Esophagus (tissue), 2 donors: ENCODE measurements at regions not wholly inside any gene's neighbourhood (a gene's known extent, or its start where the extent isn't known, plus 50 kb on each side); places are given as distances from the start of the nearest gene placed in this dataset.
"Not testable (repeated sequence)": the region's sequence is repeated elsewhere in the genome, so short reads cannot be mapped to it uniquely, and the experiment has no call there.

Experiments
- H3K27ac ChIP-seq, 2 donors: one replicate each; pipeline ENCODE4 v1.5.1; 2013; ENCODE audit warnings: low read depth in 2 of 2, mild to moderate bottlenecking in 2 of 2, inconsistent platforms in 1 of 2, low read length in 1 of 2, moderate library complexity in 1 of 2
- H3K27me3 ChIP-seq, 2 donors: one replicate each; pipeline ENCODE4 v1.6.1; 2013; ENCODE audit warnings: low read length in 2 of 2, control low read depth in 1 of 2, mild to moderate bottlenecking in 1 of 2; ENCODE audit not compliant: insufficient read depth in 2 of 2, control insufficient read depth in 1 of 2
- H3K36me3 ChIP-seq, 2 donors: one replicate each; pipeline ENCODE4 v1.6.1; 2013; ENCODE audit warnings: low read length in 1 of 2; ENCODE audit not compliant: control insufficient read depth in 2 of 2, insufficient read depth in 2 of 2
- H3K4me1 ChIP-seq, 2 donors: one replicate each; pipeline ENCODE4 v1.6.1; 2013; ENCODE audit warnings: low read length in 1 of 2; ENCODE audit not compliant: control insufficient read depth in 2 of 2, insufficient read depth in 2 of 2
- H3K4me3 ChIP-seq, 2 donors: one replicate each; pipeline ENCODE4 v1.5.1; 2013; ENCODE audit warnings: low read length in 2 of 2, mild to moderate bottlenecking in 2 of 2, low read depth in 1 of 2, moderate library complexity in 1 of 2
- H3K9me3 ChIP-seq, 2 donors: one replicate each; pipeline ENCODE4 v1.6.1; 2013; ENCODE audit warnings: mild to moderate bottlenecking in 2 of 2, low read depth in 1 of 2, low read length in 1 of 2, moderate library complexity in 1 of 2; ENCODE audit not compliant: control insufficient read depth in 2 of 2, insufficient read depth in 1 of 2
- WGBS, 2 donors: extraction: QIAGEN DNeasy Blood & Tissue Kit; methylation state at CpG; one replicate each; pipeline ENCODE4 v1.1.7; 2013; 5-methylcytosine and 5-hydroxymethylcytosine counted together
- donor health status: healthy with polysubstance abuse.
- donor health status: Bipolar disorder and iron deficiency.

DNA sequence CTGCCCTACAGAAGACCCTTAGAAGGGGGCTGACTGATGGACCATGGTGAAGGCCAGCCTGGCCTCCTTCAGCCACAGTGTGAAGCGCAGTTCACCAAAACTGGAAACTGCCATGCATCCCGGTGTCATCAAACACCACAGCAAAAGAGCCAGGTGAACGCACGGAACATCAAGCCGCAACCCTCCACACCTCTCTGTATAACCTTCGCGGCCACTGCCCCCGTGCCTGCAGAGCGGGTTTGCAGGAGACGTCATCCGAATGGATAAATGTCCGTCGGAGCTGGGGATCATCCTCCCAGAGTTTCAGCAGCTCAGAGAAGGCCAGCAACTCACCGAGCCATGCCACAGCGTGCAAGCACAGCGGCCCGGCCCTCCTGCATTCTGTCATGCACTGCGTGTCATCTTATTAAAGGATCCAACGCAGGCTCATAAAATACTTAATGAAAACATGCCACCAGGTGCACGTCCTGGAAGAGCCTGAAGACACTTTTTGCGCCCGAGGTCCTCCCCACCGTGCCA lies 309.9 kb downstream of the BRD1 start:
- no peak overlapping the region for H3K4me3 ChIP-seq
- no peaks in the 10 kb centered on the region for H3K4me1 ChIP-seq
- no peaks in the 10 kb centered on the region for H3K36me3 ChIP-seq
- no peaks in the 10 kb centered on the region for H3K9me3 ChIP-seq
- no peak overlapping the region for H3K27ac ChIP-seq
- 80 to 86% methylated on average over 23 of the region's 23 CpGs for WGBS, 2 donors
- H3K27me3 ChIP-seq: no peaks in the 10 kb centered on the region

DNA sequence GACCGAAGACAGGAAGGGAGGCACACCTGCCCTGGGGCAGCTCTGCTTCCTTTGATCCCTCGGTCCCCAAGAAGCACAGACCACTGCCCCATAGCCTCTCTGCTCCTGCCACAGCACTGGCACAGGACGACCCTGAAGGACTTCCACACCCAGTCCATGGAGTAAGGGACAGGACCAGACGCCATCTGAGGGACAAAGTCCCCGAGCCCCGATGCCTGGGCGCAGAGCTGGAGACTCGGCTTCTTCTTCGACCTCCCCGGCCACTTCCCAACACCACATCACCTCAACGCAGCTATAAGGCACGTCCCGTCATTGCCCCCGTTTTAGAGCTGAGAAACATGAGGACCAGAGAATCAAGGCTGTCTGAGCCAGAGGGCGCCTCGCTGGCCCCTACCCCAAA lies 310.5 kb downstream of the BRD1 start:
- H3K9me3 ChIP-seq: no peaks in the 10 kb centered on the region
- H3K4me3 ChIP-seq: no peak overlapping the region
- no peaks in the 10 kb centered on the region for H3K4me1 ChIP-seq
- WGBS, 2 donors: 88 to 91% methylated on average over 16 of the region's 16 CpGs
- H3K27ac ChIP-seq: no peak overlapping the region
- no peaks in the 10 kb centered on the region for H3K27me3 ChIP-seq
- H3K36me3 ChIP-seq: no peaks in the 10 kb centered on the region

DNA sequence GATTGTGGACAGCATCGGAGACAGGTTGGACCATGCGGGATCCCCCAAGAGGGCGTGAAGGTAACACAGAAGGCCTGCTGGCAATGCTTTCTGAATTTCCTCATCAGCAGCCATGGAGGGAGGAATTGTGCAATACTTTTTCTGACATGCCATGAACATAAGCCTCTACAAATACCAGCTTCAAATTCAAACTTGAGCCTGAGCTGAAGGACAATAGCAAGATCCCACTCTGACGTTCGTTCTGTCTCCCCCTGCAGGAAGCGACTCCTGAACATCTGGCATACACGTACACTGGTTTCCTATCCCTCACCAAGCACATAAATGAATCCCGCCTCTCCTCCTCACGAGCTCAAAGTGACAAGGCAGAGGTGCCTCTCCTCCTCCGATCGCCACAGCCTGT lies 312.2 kb downstream of the BRD1 start:
- no peaks in the 10 kb centered on the region for H3K27me3 ChIP-seq
- H3K36me3 ChIP-seq: no peaks in the 10 kb centered on the region
- no peak overlapping the region for H3K4me3 ChIP-seq
- no peaks in the 10 kb centered on the region for H3K9me3 ChIP-seq
- no peaks in the 10 kb centered on the region for H3K4me1 ChIP-seq
- WGBS, 2 donors: 59 to 63% methylated on average over 11 of the region's 11 CpGs
- H3K27ac ChIP-seq: no peak overlapping the region

DNA sequence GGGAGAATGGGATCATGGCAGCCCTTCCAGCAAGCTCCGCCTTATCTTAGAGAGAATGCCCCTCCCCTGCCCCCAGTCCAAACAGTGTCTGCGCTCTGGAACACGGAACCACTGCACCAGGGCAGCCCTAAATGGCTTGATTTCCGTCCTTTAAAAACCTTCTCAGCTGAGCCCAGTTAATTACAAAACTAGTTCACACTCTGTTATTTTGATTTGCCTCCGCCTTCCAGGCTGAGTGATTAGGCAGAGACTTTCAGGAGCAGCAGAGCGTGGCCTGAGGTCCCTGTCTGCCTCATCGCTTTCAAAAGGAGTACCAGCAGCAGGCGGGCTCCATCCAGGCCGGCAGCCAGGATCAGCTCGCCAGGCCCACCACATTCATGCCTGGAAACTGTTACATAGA lies 313.0 kb downstream of the BRD1 start:
- Histone ChIP-seq H3K27ac (no peak overlapping the region), H3K36me3 (no peaks in the 10 kb centered on the region), H3K4me1 (no peaks in the 10 kb centered on the region), H3K27me3 (no peaks in the 10 kb centered on the region), H3K4me3 (no peak overlapping the region), H3K9me3 (no peaks in the 10 kb centered on the region)
- WGBS, 2 donors: 49 to 61% methylated on average over 10 of the region's 10 CpGs

DNA sequence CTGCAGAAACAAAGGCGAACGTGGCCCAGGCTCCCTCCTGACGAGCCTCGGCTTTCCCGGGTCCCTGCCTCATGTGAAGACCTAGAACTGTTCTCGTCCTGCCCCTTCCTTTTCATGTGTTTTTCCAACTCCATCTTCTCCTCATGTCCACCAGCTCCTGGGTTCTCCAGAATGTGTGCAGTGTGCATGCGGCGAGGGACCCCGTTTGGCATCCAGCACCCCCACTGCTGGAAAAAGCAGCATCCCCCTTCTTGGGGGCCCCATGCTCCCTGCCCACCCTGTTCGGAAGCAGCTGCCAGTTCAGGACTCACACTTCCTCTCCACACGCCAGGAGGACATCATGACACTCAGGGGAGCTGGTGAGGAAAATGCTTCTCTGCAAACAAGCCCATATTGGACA lies 313.5 kb downstream of the BRD1 start:
- Histone ChIP-seq H3K36me3 (no peaks in the 10 kb centered on the region), H3K4me1 (no peaks in the 10 kb centered on the region), H3K9me3 (no peaks in the 10 kb centered on the region), H3K27ac (no peak overlapping the region), H3K27me3 (no peaks in the 10 kb centered on the region), H3K4me3 (no peak overlapping the region)
- 80 to 84% methylated on average over 11 of the region's 11 CpGs for WGBS, 2 donors

DNA sequence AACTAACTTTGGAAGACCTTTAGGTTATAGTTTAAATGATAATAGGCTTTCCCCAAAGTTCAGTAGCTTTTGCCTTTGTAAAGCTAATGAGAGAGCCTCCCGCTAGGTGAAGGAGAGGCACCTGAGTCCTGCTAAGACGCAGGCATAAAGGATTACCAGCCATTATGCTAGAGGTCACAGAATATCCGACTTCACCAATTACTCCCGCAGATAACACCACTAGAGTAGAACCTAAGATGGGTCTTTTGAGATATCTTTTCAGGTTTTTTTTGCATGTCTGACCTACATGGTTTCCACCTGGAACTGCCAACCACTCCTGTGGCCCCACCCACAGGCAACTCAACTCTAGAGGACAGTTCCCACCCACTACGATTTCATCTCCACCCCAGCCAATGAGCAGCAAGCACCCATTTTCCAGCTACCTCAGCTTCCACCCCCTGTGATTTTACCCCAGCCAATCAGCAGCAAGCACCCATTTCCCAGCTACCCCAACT lies 314.3 kb downstream of the BRD1 start:
- no peaks in the 10 kb centered on the region for H3K4me1 ChIP-seq
- H3K9me3 ChIP-seq: no peaks in the 10 kb centered on the region
- WGBS, 2 donors: 80 to 81% methylated on average over 5 of the region's 5 CpGs
- H3K27ac ChIP-seq: no peak overlapping the region
- no peak overlapping the region for H3K4me3 ChIP-seq
- no peaks in the 10 kb centered on the region for H3K27me3 ChIP-seq
- no peaks in the 10 kb centered on the region for H3K36me3 ChIP-seq

DNA sequence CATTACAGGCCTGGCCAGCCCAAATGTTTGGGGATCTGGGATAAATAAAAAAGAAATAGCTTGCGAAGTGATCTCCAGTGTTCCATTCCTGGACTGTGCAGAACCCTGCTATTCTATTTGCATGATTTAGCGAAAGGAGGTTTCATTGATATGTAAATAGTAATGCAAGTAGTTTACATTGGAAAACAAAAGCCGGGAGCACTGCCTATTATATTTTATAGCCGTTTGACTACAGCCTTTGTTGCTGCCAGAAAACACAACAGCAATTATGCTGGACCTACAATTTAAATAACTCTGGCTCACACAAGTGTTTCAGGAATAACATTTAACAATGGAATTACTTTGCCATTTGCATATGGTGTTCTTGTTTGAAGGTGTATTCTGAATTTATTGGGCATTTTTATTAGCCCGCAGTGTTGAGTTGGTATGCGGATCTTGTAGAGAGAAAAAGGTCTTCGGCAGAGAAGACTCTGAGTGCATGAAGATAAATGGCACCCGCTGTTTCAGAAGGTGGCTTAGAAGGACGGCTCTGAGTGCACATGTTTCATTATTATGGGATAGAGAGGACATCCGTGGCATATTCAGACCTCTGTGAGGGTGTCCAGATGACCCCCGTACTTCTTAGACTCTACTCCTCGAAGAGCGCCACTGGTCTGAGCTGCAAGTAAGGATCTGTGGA lies 315.0 kb downstream of the BRD1 start:
- H3K4me3 ChIP-seq: no peak overlapping the region

DNA sequence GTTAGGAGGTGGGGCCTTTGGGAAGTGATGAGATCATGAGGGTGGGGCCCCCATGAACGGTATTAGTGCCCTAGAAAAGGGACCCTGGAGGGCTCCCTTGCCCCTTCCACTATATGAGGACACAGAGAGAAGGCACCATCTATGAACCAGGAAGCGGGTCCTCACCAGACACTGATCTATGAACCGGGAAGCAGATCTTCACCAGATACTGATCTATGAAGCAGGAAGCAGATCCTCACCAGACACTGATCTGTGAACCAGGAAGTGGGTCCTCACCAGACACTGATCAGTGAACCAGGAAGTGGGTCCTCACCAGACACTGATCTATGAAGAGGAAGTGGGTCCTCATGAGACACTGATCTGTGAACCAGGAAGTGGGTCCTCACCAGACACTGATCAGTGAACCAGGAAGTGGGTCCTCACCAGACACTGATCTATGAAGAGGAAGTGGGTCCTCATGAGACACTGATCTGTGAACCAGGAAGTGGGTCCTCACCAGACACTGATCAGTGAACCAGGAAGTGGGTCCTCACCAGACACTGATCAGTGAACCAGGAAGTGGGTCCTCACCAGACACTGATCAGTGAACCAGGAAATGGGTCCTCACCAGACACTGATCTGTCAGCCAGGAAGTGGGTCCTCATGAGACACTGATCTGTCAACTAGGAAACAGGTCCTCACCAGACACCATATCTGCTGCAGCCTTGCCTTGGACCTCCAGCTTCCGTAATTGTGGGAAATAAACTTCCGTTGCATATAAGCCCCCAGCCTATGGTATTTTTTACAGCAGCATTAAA lies 316.1 kb downstream of the BRD1 start:
- not testable (repeated sequence) for H3K4me1 ChIP-seq, H3K9me3 ChIP-seq, H3K27ac ChIP-seq, H3K27me3 ChIP-seq, H3K4me3 ChIP-seq, H3K36me3 ChIP-seq
- whole genome bisulfite sequencing, 2 donors: 89 to 90% methylated on average over 5 of the region's 5 CpGs

More for the DNA sequence above, 315.0 kb downstream of the BRD1 start:
- Histone ChIP-seq H3K27me3 (no peaks in the 10 kb centered on the region), H3K27ac (no peak overlapping the region), H3K4me1 (no peaks in the 10 kb centered on the region), H3K36me3 (no peaks in the 10 kb centered on the region), H3K9me3 (no peaks in the 10 kb centered on the region)
- 81 to 82% methylated on average over 13 of the region's 13 CpGs for WGBS, 2 donors

DNA sequence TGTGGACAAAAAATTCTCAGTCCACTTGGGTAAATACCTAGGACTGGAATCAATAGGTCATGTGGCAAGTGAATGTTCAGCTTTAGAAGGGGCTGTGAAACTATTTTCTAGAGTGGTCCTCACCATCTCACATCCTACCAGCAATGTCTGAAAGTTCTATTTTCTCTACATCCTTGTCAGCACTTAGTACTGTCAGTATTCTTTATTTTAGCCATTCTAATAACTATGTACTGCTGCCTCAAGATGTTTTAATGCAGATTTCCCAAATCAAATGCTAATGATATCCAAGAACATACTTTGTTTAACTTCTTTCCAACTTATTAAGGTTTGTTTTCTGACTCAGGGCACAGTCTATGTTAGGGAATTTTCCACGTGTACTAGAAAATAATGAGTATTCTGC lies 317.0 kb downstream of the BRD1 start:
- no peaks in the 10 kb centered on the region for H3K27me3 ChIP-seq
- no peaks in the 10 kb centered on the region for H3K36me3 ChIP-seq
- no peak overlapping the region for H3K4me3 ChIP-seq
- H3K9me3 ChIP-seq: no peaks in the 10 kb centered on the region
- H3K27ac ChIP-seq: no peak overlapping the region
- 82 to 94% methylated on average over 1 of the region's 1 CpG for whole genome bisulfite sequencing, 2 donors
- H3K4me1 ChIP-seq: no peaks in the 10 kb centered on the region
